ENCODE measurements at regions not wholly inside any gene's neighbourhood (a gene's known extent, or its start where the extent isn't known, plus 50 kb on each side); places are given as distances from the start of the nearest gene placed in this dataset.
"Not testable (repeated sequence)": the region's sequence is repeated elsewhere in the genome, so short reads cannot be mapped to it uniquely, and the experiment has no call there.

- H3K36me3 Mint-ChIP-seq (ENCODE audit: insufficient read depth, unreplicated experiment); POLR2A ChIA-PET; DNase-seq; BruUV-seq (replicated peaks); H3K27ac Mint-ChIP-seq (ENCODE audit: unreplicated experiment); H3K27me3 ChIP-seq (replicated peaks; ENCODE audit: control insufficient read depth, insufficient read depth, low read length); H3K27me3 Mint-ChIP-seq (ENCODE audit: insufficient read depth, unreplicated experiment); H3K9me3 ChIP-seq; CTCF ChIA-PET; H3K4me3 ChIP-seq (ENCODE audit: low read depth, low read length); H3K4me3 Mint-ChIP-seq (ENCODE audit: unreplicated experiment); H3K9me3 Mint-ChIP-seq (ENCODE audit: unreplicated experiment); H3K36me3 ChIP-seq (ENCODE audit: control insufficient read depth, insufficient read depth, low read length); intact Hi-C loops (cut with micrococcal nuclease; ENCODE audit: unreplicated experiment): not testable (repeated sequence)
- H3K4me1 Mint-ChIP-seq (ENCODE audit: low read depth, unreplicated experiment) = peaks cover 27% of the 10 kb centered on the region
- peaks cover 22% of the 10 kb centered on the region for H3K4me1 ChIP-seq
These were observed 56.6 kb upstream of the TNFAIP8 start for GRCh38 chr5:119299242-119299614.

- DNase-seq; CTCF ChIA-PET; H3K27me3 ChIP-seq (replicated peaks; ENCODE audit: control insufficient read depth, insufficient read depth, low read length); H3K27ac Mint-ChIP-seq (ENCODE audit: unreplicated experiment); H3K36me3 ChIP-seq (ENCODE audit: control insufficient read depth, insufficient read depth, low read length); POLR2A ChIA-PET; BruUV-seq (replicated peaks); intact Hi-C loops (cut with micrococcal nuclease; ENCODE audit: unreplicated experiment); H3K9me3 Mint-ChIP-seq (ENCODE audit: unreplicated experiment); H3K4me3 Mint-ChIP-seq (ENCODE audit: unreplicated experiment); H3K27me3 Mint-ChIP-seq (ENCODE audit: insufficient read depth, unreplicated experiment); H3K4me3 ChIP-seq (ENCODE audit: low read depth, low read length); H3K9me3 ChIP-seq; H3K36me3 Mint-ChIP-seq (ENCODE audit: insufficient read depth, unreplicated experiment): not testable (repeated sequence)
- peaks cover 27% of the 10 kb centered on the region for H3K4me1 ChIP-seq
- peaks cover 31% of the 10 kb centered on the region for H3K4me1 Mint-ChIP-seq (ENCODE audit: low read depth, unreplicated experiment)
These were observed 56.1 kb upstream of the TNFAIP8 start for GRCh38 chr5:119299615-119300310.

DNA sequence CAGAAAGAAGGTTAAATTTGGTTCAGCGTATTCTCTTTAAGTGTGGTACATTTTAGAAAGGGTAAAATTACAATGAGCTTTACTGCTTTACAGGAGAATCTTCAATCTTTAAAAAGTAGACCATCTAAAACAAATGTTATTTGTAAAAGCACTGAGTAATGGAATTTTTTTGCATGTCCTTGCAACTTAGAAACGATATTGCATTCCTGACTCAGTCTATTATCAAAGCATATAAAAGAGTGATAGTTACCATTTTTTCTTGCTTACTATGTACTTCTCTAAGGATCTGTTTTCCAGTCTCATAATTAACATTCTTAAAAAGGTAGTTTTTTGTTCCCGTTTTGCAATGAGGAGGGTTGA, 55.5 kb upstream of the TNFAIP8 start:
- intact Hi-C loops (cut with micrococcal nuclease; ENCODE audit: unreplicated experiment) = no loop called here
- H3K4me1 ChIP-seq = peaks cover 31% of the 10 kb centered on the region
- Mint-ChIP-seq H3K27me3 (ENCODE audit: insufficient read depth, unreplicated experiment) (no peaks in the 10 kb centered on the region), H3K9me3 (ENCODE audit: unreplicated experiment) (no peaks in the 10 kb centered on the region), H3K27ac (ENCODE audit: unreplicated experiment) (no peak overlapping the region), H3K36me3 (ENCODE audit: insufficient read depth, unreplicated experiment) (peaks cover 6% of the 10 kb centered on the region), H3K4me1 (ENCODE audit: low read depth, unreplicated experiment) (peaks cover 31% of the 10 kb centered on the region), H3K4me3 (ENCODE audit: unreplicated experiment) (no peak overlapping the region)
- POLR2A ChIA-PET = interaction anchor here (0.5 kb wide), 1 partner anchor 56 kb away, joined by 3 read pairs; the partner anchor contains the start of gene TNFAIP8
- no peak for DNase-seq
- no peaks in the 10 kb centered on the region for H3K27me3 ChIP-seq (replicated peaks; ENCODE audit: control insufficient read depth, insufficient read depth, low read length)
- 0 out of 2 replicates have a peak, but pooled peaks cover 5% of the 10 kb centered on the region for H3K9me3 ChIP-seq
- TF ChIP-seq, protein P1, sequence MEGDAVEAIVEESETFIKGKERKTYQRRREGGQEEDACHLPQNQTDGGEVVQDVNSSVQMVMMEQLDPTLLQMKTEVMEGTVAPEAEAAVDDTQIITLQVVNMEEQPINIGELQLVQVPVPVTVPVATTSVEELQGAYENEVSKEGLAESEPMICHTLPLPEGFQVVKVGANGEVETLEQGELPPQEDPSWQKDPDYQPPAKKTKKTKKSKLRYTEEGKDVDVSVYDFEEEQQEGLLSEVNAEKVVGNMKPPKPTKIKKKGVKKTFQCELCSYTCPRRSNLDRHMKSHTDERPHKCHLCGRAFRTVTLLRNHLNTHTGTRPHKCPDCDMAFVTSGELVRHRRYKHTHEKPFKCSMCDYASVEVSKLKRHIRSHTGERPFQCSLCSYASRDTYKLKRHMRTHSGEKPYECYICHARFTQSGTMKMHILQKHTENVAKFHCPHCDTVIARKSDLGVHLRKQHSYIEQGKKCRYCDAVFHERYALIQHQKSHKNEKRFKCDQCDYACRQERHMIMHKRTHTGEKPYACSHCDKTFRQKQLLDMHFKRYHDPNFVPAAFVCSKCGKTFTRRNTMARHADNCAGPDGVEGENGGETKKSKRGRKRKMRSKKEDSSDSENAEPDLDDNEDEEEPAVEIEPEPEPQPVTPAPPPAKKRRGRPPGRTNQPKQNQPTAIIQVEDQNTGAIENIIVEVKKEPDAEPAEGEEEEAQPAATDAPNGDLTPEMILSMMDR (IDR thresholded peaks at IDR 0.05; ENCODE audit: insufficient read depth in 1 of 2, low read depth in 1 of 2, low read length in 1 of 2, severe bottlenecking in 1 of 2, unreplicated experiment in 1 of 2) = no peak
- BruUV-seq (replicated peaks) = no TSS peak
- CTCF ChIA-PET = no interaction called here
- no peak overlapping the region for H3K4me3 ChIP-seq (ENCODE audit: low read depth, low read length)
- H3K36me3 ChIP-seq (ENCODE audit: control insufficient read depth, insufficient read depth, low read length) = no peaks in the 10 kb centered on the region

GRCh38 chr5:119301210-119301609, 54.6 kb upstream of the TNFAIP8 start:
- H3K27me3 Mint-ChIP-seq (ENCODE audit: insufficient read depth, unreplicated experiment) = no peaks in the 10 kb centered on the region
- Histone ChIP-seq H3K36me3 (ENCODE audit: control insufficient read depth, insufficient read depth, low read length) (no peaks in the 10 kb centered on the region), H3K9me3 (0 out of 2 replicates have a peak, but pooled peaks cover 2% of the 10 kb centered on the region), H3K4me3 (ENCODE audit: low read depth, low read length) (no peak overlapping the region), H3K27me3 (replicated peaks; ENCODE audit: control insufficient read depth, insufficient read depth, low read length) (no peaks in the 10 kb centered on the region), H3K4me1 (peaks cover 31% of the 10 kb centered on the region)
- no TSS peak for BruUV-seq (replicated peaks)
- H3K36me3 Mint-ChIP-seq (ENCODE audit: insufficient read depth, unreplicated experiment) = peaks cover 6% of the 10 kb centered on the region
- CTCF ChIA-PET = interaction anchor here (1.0 kb wide), 1 partner anchor 33 kb away, joined by 3 read pairs; no protein-coding TSS in a partner anchor
- H3K27ac Mint-ChIP-seq (ENCODE audit: unreplicated experiment) = no peak overlapping the region
- no peaks in the 10 kb centered on the region for H3K9me3 Mint-ChIP-seq (ENCODE audit: unreplicated experiment)
- H3K4me1 Mint-ChIP-seq (ENCODE audit: low read depth, unreplicated experiment) = peaks cover 31% of the 10 kb centered on the region
- intact Hi-C loops (cut with micrococcal nuclease; ENCODE audit: unreplicated experiment) = no loop called here
- POLR2A ChIA-PET = interaction anchor here (0.6 kb wide), 1 partner anchor 11 kb away, joined by 6 read pairs; no protein-coding TSS in a partner anchor
- DNase-seq = no peak
- TF ChIP-seq, protein P1 (IDR thresholded peaks at IDR 0.05; ENCODE audit: insufficient read depth in 1 of 2, low read depth in 1 of 2, low read length in 1 of 2, severe bottlenecking in 1 of 2, unreplicated experiment in 1 of 2) = no peak
- no peak overlapping the region for H3K4me3 Mint-ChIP-seq (ENCODE audit: unreplicated experiment)
